ENCODE measurements at regions not wholly inside any gene's neighbourhood (a gene's known extent, or its start where the extent isn't known, plus 50 kb on each side); places are given as distances from the start of the nearest gene placed in this dataset.

GRCh38 chr2:239611222-239611795 lies 210.5 kb upstream of the HDAC4 start:
- Histone ChIP-seq H3K36me3 (ENCODE audit: control insufficient read depth, insufficient read depth, low read length) (no peaks in the 10 kb centered on the region), H3K4me3 (no peak overlapping the region), H4K20me1 (replicated peaks; ENCODE audit: control insufficient read depth, insufficient read depth, low read length) (no peaks in the 10 kb centered on the region), H3K9me1 (ENCODE audit: control insufficient read depth, insufficient read depth, low read length) (no peaks in the 10 kb centered on the region), H2AFZ (ENCODE audit: low read depth, low read length) (no peak overlapping the region), H3K4me2 (ENCODE audit: insufficient read depth, low read length) (no peak overlapping the region), H3K27me3 (ENCODE audit: control insufficient read depth in 2 of 2, insufficient read depth in 2 of 2, low read length in 2 of 2) (peaks cover 0 to 47% of the 10 kb centered on the region in 2 experiments; a peak in 2 of 5 replicates), H3K79me2 (ENCODE audit: control insufficient read depth, insufficient read depth, low read length) (no peaks in the 10 kb centered on the region), H3K4me1 (replicated peaks in 1 of 2; ENCODE audit: control insufficient read depth in 2 of 2, insufficient read depth in 2 of 2, low read length in 2 of 2) (no peaks in the 10 kb centered on the region), H3K27ac (ENCODE audit: extremely low read depth, low read depth, low read length) (no peak overlapping the region), H3K9me3 (replicated peaks; ENCODE audit: control insufficient read depth, insufficient read depth, low read depth, low read length) (no peaks in the 10 kb centered on the region), H3K9ac (ENCODE audit: insufficient read depth in 1 of 2, low read depth in 2 of 2, low read length in 2 of 2) (no peak overlapping the region)
- no peak for DNase-seq (ENCODE audit: extremely low read depth in 1 of 4, low spot score in 3 of 4)
- ChIA-PET POLR2A (no interaction called here), CTCF (ENCODE audit: low intra/inter-chr PET ratio) (no interaction called here)
- WGBS (ENCODE audit: insufficient coverage, low coverage, missing lambda C conversion rate) = 2% methylated on average over 7 of the region's 10 CpGs
- intact Hi-C loops (cut with micrococcal nuclease) (no loop called here), in situ Hi-C loops (cut with MboI) (no loop called here)
- ATAC-seq = no peak
- BruUV-seq (replicated peaks) = no TSS peak
- TF ChIP-seq GABPB1 (CRISPR knock-in tag; IDR thresholded peaks at IDR 0.05) = no peak
- no peak for TF ChIP-seq VEZF1 (CRISPR knock-in tag; IDR thresholded peaks at IDR 0.05)
- TF ChIP-seq BCL6 (CRISPR knock-in tag; IDR thresholded peaks at IDR 0.05) = no peak
- TF ChIP-seq SNIP1 (IDR thresholded peaks at IDR 0.05; ENCODE audit: low read depth) = no peak
- TF ChIP-seq EP400 (IDR thresholded peaks at IDR 0.05) = no peak
- no peak for TF ChIP-seq ZNF197 (CRISPR knock-in tag; IDR thresholded peaks at IDR 0.05; ENCODE audit: low read depth)
- TF ChIP-seq ZKSCAN1 (IDR thresholded peaks at IDR 0.05; ENCODE audit: low read depth, low read length) = no peak
- FAIRE-seq = no peak
